ENCODE measurements at regions not wholly inside any gene's neighbourhood (a gene's known extent, or its start where the extent isn't known, plus 50 kb on each side); places are given as distances from the start of the nearest gene placed in this dataset.
"Not testable (repeated sequence)": the region's sequence is repeated elsewhere in the genome, so short reads cannot be mapped to it uniquely, and the experiment has no call there.

GRCh38 chr7:149714081-149714909 lies 59.1 kb downstream of the ZNF467 start:
- DNase-seq, result peak; percentile 91 to 94 (median 92)

GRCh38 chr7:149713731-149714068 lies 59.7 kb downstream of the ZNF467 start:
- DNase-seq, result no peak

GRCh38 chr7:149713061-149713730 lies 60.2 kb downstream of the ZNF467 start:
- no peak for DNase-seq

- no peak for DNase-seq
These were observed 65.4 kb downstream of the ZNF467 start for GRCh38 chr7:149708026-149708425.

- no peak for DNase-seq
These were observed 65.9 kb downstream of the ZNF467 start for GRCh38 chr7:149707448-149707886.

DNA sequence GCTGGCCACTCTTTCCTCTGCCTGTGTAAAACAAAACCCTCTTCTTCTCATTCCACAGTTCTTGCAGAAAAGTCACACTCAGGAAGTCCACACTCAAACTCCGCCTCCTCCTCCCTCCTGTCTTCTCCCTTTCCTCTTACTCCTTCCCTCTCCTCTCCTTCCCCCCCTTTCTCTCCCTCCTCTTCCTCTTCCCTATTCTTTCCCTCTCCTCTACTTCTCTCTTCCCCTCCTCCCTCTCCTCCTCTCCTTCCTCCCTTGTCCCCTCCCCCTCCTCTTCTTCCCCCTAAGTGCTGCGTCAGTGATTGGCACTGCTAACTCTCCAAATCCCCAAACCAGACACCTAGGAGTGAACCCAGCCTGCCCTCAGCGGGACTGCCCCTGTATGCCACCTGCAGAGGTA lies 67.0 kb downstream of the ZNF467 start:
- DNase-seq, result no peak

DNA sequence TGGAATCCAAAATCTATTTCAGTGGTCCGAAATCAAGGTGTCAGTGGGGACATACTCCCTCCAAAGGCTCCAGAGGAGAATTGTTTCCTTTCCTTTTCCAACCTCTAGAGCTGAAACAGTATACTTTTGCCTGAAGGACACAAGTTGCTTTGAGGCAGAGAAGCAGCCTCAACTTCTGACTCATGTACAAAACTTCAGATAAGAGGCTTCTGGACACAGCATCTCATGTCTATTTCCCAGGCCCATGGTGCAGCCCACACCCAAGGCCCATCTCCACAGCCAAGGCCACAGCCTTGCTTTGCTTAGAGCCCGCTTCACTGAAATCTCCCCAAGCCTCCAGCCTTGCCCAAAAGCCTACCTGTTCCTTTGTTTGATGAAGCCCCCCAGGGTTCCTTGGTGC lies 68.9 kb downstream of the ZNF467 start:
- no peak for DNase-seq

DNA sequence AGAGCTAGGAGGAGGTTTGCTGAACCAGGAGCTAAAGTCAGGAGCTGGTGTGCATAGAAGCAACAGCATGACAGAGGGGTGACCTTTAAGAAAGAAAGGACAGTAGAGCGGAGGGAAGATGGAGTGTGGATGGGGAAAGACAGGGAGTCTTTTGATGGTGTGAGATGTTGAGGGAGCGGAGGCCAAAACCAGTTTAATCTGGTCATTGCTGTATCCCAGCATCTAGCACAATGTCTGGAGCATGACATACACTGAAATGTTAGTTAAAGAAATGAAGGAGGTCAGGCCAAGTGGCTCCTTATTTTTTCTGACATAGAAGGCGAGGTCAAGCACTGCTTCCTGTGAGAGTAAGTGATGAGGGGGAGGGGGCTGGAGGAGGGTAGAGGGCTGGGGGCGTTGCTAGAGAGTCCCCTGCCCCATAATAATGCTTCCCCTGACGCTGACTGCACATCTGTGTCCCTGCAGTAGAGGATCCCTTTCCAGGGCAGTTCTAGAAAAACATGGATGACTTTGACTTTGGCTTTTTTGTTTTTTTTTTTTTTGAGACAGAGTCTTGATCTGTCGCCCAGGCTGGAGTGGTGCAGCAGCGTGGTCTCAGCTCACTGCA lies 70.2 kb downstream of the ZNF467 start:
- no peak for DNase-seq

GRCh38 chr7:149701495-149702240 lies 71.7 kb downstream of the ZNF467 start:
- no peak for DNase-seq

GRCh38 chr7:149697767-149698166 lies 75.6 kb downstream of the ZNF467 start:
- not testable (repeated sequence) for DNase-seq

DNA sequence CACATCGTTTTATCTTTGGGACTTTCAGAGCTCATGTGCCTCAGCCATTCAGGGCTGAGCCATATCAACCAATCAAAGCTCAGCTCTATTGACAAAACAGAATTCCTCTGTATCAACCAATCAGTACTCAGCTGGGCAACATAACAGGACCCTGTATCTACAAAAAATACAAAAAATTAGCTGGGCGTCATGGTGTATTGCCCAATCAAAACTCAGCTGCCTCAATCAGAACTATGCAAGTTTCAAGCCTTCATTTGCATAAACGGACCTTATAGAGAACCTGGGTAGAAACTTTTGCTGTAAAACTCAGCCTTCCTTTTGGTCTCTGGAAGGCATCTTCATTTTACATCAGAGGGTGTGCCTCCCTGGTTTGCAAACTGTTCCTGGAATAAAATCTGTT lies 77.1 kb downstream of the ZNF467 start:
- no peak for DNase-seq

DNA sequence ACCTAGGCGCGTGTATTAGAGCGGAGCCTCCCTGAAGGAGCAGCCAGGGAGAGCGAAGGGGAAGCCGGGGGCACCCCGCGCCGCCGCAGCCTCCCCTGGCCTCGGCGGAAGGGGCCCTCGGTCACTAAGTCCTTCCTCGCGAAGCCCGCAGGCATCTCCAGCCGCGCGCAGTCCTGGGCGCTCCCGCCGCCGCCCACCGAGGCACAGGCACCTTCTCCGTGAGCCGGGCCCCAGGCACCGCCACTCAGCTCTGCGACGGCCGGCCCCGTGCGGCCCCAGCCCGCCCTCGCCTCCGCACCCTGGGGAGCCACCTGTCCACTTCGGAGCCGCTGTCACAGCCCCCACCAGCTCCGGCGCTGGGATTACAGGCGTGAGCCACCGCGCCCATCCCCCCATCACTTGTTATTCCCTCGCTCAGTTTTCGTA lies 80.8 kb downstream of the ZNF467 start:
- DNase-seq, result no peak

- no peak for DNase-seq
These were observed 81.3 kb downstream of the ZNF467 start for GRCh38 chr7:149692056-149692455.

DNA sequence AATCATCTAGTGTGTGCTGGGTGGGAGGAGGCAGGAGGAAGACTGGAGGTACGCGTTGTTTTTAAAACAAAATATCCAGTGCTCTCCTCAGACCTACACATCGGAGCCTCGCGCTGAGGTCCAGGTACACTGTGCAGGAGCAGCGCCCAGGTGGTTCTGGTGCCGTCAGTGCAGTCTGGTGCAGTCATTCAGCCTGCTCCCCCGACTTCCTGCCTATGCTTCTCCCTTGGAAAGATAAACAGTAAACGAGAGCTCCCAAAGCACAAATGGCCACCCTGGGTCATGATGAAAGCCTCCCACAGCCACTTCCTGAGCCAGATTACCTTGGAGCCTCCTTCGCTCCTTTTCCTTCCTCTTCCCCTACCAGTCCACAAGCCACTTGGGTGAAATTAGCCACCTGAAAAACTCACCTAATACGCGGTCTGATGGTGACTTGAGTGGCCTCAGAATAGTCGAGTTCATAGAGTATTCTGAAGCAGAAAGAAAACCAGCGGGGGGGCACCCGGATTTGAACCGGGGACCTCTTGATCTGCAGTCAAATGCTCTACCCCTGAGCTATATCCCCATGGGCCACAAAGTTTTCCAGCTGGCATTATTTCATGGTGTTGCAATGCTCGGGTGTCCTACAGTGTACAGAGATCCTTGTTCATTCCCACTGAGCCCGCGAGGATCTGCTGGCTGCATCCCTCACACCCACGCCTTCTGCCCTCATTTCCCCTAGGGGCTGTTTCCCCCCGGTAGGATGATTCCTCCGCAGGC lies 82.5 kb downstream of the ZNF467 start:
- DNase-seq, result peak in 1 of 3 experiments; percentile 26

GRCh38 chr7:149689291-149689721 lies 84.1 kb downstream of the ZNF467 start:
- DNase-seq, result no peak

DNA sequence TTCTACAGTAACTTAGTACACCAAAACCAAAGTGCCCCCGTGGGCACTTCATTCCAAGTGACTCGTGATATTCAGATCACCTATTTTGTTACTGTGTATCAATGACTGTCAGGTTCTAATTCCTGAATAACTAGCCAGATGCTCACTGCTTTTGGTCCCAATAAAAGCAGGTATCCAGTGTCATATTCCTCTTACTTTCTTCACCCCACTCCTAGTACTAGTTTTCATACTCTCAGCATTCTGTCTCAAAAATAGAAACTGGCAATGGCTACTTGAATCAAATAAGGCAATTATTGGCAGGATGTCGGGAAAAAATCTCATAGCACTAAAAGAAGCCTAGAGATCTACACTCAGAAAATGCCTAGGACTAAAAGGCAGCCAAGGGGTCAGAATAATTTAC lies 84.6 kb downstream of the ZNF467 start:
- DNase-seq, result no peak

GRCh38 chr7:149687820-149688219 lies 85.6 kb downstream of the ZNF467 start:
- DNase-seq, result not testable (repeated sequence)

- no peak for DNase-seq
These were observed 86.9 kb downstream of the ZNF467 start for GRCh38 chr7:149686449-149686848.

DNA sequence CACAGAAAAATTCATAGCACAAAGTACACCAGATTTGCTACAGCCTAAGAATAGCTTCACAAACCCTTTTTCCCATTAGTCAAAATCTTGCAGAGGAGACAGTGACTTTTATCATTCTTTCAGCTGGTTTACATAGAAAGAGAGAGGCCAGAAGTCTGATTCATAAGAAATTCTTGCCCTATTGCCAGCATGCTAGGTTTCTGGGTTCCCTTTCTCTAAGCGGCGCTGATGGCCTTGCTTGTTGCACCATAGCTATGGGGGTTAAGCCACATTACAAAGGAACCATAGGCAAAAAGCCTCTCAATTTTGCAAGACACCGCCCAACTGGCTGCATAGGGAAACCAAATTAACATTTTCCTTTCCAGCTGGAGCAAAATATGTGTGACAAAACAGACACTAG lies 87.4 kb downstream of the ZNF467 start:
- no peak for DNase-seq

- DNase-seq, result no peak
These were observed 87.9 kb downstream of the ZNF467 start for GRCh38 chr7:149685455-149685854.

DNA sequence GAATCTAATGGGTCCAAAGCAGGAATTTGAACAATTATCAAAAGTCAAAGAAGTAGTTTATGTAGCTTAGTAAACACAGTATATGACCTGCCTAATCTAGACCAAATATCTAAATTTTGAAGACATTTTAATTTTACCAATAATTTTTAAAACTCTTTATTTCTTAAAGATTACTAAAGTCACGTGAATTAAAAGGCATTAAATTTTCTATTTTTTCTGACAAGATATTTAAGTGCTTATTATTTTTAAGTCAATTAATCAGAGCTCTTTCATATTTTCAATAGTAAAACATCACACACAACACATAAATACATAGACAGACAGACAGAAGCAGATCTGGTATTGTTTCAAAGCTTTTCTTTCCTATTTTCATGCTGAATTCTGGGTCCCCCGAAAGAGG lies 89.5 kb downstream of the ZNF467 start:
- DNase-seq, result no peak

DNA sequence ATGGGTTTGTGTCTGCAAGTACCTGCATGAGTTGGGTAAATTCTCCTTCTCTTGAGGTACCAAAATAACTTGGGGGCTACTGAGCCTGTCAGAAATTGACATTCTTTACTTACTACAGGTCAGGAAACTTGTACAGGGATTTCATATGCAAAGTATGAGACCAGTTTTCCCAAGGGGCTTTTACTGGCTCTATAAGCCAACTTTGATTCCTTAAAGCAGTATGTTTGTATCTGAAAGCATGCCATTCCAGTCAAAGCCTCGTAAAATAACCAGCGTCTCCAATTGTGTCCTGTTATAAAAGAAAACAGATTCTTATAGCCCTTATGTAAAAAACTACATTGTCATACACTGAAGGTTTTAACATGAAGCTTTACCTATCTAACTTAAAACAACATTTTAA lies 90.2 kb downstream of the ZNF467 start:
- DNase-seq, result no peak

All from NCI-H1417 (cell line).